ENCODE measurements at regions not wholly inside any gene's neighbourhood (a gene's known extent, or its start where the extent isn't known, plus 50 kb on each side); places are given as distances from the start of the nearest gene placed in this dataset.
A peak's percentile ranks its signal among the peaks of the same experiment; 100 is the strongest.

- TF ChIP-seq CTCF (IDR thresholded peaks at IDR 0.05): peak in 1 of 6 experiments; percentile 25
- no peak for TF ChIP-seq POLR2A (IDR thresholded peaks at IDR 0.05)
These were observed 64.9 kb upstream of the POLG start for GRCh38 chr15:89399238-89400115.
